ENCODE measurements at regions not wholly inside any gene's neighbourhood (a gene's known extent, or its start where the extent isn't known, plus 50 kb on each side); places are given as distances from the start of the nearest gene placed in this dataset.
A peak's percentile ranks its signal among the peaks of the same experiment; 100 is the strongest.

DNA sequence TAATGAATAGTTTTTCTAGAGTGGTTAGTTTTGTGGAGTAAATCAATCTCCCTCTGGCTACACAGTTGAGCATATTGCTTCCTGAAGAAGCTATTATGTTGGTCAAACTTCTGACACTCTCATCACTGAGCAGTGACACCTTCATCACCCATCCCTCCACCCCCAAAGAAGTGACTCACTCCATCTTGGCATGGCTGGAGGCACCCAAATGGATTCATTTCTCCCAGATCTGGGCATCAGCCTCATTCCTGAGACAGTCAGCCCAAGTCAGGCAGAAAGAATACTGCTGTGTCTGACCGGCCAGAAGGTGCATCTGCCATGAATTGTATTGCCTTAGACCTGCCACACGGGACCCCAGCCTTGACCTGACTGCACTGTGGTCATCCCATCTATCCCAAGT lies 117.0 kb upstream of the HABP2 start:
- H3K36me3 Mint-ChIP-seq (ENCODE audit: low read depth), result no peaks in the 10 kb centered on the region
- TF ChIP-seq, protein P1, sequence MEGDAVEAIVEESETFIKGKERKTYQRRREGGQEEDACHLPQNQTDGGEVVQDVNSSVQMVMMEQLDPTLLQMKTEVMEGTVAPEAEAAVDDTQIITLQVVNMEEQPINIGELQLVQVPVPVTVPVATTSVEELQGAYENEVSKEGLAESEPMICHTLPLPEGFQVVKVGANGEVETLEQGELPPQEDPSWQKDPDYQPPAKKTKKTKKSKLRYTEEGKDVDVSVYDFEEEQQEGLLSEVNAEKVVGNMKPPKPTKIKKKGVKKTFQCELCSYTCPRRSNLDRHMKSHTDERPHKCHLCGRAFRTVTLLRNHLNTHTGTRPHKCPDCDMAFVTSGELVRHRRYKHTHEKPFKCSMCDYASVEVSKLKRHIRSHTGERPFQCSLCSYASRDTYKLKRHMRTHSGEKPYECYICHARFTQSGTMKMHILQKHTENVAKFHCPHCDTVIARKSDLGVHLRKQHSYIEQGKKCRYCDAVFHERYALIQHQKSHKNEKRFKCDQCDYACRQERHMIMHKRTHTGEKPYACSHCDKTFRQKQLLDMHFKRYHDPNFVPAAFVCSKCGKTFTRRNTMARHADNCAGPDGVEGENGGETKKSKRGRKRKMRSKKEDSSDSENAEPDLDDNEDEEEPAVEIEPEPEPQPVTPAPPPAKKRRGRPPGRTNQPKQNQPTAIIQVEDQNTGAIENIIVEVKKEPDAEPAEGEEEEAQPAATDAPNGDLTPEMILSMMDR (conservative IDR thresholded peaks at IDR 0.05), result no peak
- no peaks in the 10 kb centered on the region for H3K27me3 Mint-ChIP-seq (ENCODE audit: low read depth)
- H3K4me1 Mint-ChIP-seq, result no peaks in the 10 kb centered on the region
- peaks cover 4% of the 10 kb centered on the region for H3K9me3 Mint-ChIP-seq
- DNase-seq (ENCODE audit: low read depth, low spot score), result no peak
- no peak overlapping the region for H3K27ac Mint-ChIP-seq (ENCODE audit: unreplicated experiment)
- no peak overlapping the region for H3K4me3 Mint-ChIP-seq

DNA sequence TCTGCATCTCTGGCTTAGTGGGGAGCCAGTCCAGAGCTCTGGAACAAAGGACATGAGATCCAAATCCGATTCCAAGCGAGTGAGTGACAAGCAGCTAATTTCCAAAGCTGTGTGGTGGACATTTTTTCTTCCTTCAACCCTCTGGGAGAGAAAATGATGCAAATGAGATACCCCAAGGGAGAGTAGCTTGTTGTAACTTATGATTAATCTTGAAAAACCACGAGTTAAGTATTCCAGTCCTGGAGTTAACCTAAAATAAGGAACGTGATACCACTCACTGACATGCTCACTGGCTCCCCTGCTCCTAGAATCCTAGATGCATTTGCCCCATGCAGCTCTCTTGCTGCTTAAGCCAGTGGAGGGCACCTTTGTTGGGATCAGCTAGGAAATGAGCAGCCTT lies 116.0 kb upstream of the HABP2 start:
- no peaks in the 10 kb centered on the region for H3K27me3 Mint-ChIP-seq (ENCODE audit: low read depth)
- H3K4me3 Mint-ChIP-seq, result no peak overlapping the region

DNA sequence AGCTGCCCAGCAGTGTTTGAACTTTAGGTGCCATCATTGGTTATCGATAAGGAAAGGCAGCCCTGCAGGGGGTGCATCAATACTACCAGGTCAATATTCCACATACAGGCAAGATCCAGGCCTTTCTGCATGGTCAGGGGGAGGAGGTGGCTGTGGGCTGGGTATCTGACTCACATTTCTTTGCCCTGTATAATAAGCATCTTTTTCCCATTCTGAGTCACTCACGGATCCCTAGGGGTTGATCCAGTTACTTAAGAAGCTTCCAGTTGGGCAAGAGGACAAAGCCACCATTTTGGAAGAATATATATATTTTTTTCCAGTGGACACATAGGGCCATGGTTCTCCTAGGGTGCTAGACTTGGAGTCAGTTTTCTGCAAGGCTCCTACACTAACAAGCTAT lies 114.2 kb upstream of the HABP2 start:
- no peak for DNase-seq (ENCODE audit: low read depth, low spot score)
- TF ChIP-seq, protein P1 (conservative IDR thresholded peaks at IDR 0.05), result no peak
- Mint-ChIP-seq H3K9me3 (peaks cover 4% of the 10 kb centered on the region), H3K4me1 (peaks cover 6% of the 10 kb centered on the region), H3K27ac (ENCODE audit: unreplicated experiment) (peak overlapping the region; percentile 40), H3K4me3 (no peak overlapping the region), H3K27me3 (ENCODE audit: low read depth) (no peaks in the 10 kb centered on the region), H3K36me3 (ENCODE audit: low read depth) (no peaks in the 10 kb centered on the region)

More for the DNA sequence above, 116.0 kb upstream of the HABP2 start:
- Mint-ChIP-seq H3K4me1 (no peaks in the 10 kb centered on the region), H3K36me3 (ENCODE audit: low read depth) (no peaks in the 10 kb centered on the region), H3K27ac (ENCODE audit: unreplicated experiment) (no peak overlapping the region), H3K9me3 (peaks cover 4% of the 10 kb centered on the region)
- TF ChIP-seq, protein P1 (conservative IDR thresholded peaks at IDR 0.05), result no peak
- DNase-seq (ENCODE audit: low read depth, low spot score), result no peak

DNA sequence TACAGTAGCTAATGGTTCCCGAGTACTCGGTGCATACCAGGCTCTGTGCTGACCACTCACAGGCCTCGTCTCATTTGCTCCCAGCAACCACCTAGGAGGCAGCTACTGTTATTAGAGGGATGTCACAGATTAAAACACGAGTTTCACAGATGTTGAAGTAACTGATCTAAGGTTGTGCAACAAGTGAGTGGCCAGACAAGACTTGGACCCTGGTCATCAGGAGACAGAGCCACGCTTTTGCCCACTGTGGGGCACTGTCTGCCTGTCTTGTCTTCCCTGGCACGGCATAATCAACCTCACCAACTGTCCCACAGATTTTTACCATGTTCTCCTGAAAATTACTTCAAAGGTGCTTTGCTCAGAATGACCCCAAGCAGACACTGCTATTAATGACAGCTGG lies 111.6 kb upstream of the HABP2 start:
- TF ChIP-seq, protein P1 (conservative IDR thresholded peaks at IDR 0.05), result no peak
- no peaks in the 10 kb centered on the region for H3K27me3 Mint-ChIP-seq (ENCODE audit: low read depth)
- H3K4me1 Mint-ChIP-seq, result peaks cover 6% of the 10 kb centered on the region
- no peak overlapping the region for H3K4me3 Mint-ChIP-seq
- no peaks in the 10 kb centered on the region for H3K9me3 Mint-ChIP-seq
- DNase-seq (ENCODE audit: low read depth, low spot score), result no peak
- H3K27ac Mint-ChIP-seq (ENCODE audit: unreplicated experiment), result no peak overlapping the region
- H3K36me3 Mint-ChIP-seq (ENCODE audit: low read depth), result no peaks in the 10 kb centered on the region

DNA sequence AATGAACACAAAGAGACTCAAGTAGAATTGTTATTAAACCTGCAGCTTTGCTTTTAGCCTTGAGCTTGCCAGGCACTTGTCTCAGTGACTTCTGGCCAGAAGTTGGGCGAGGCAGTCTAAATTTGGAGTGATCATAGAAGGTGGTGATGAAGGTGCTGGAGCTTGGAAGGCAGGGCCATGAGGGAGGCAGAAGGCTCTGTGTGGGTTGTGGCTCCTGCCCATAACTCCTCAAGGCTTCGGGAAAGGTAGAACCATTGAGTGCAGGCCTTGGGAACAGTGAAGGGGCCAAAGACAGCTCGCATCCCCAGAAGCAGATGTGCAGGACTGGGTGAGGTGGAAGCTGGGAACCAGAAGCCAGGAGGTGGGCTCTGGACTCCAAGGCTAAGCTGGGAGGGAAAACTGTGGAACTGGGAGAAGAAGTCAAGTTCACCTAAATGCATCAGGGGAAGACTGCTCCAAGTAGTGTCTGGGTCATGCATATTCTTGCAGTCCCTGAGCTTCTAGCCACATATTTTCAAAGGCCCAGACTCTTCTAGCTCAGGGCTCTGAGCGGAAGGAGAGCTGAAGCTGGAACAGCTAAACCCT lies 111.1 kb upstream of the HABP2 start:
- no peaks in the 10 kb centered on the region for H3K36me3 Mint-ChIP-seq (ENCODE audit: low read depth)
- TF ChIP-seq, protein P1 (conservative IDR thresholded peaks at IDR 0.05), result no peak
- H3K9me3 Mint-ChIP-seq, result no peaks in the 10 kb centered on the region
- H3K27ac Mint-ChIP-seq (ENCODE audit: unreplicated experiment), result no peak overlapping the region
- no peak for DNase-seq (ENCODE audit: low read depth, low spot score)
- peaks cover 2% of the 10 kb centered on the region for H3K27me3 Mint-ChIP-seq (ENCODE audit: low read depth)
- no peak overlapping the region for H3K4me3 Mint-ChIP-seq
- H3K4me1 Mint-ChIP-seq, result peaks cover 6% of the 10 kb centered on the region

All from neural crest cell (in vitro differentiated cells).